Skeletal muscle satellite cell (primary cell): ENCODE measurements at regions not wholly inside any gene's neighbourhood (a gene's known extent, or its start where the extent isn't known, plus 50 kb on each side); places are given as distances from the start of the nearest gene placed in this dataset.
"Not testable (repeated sequence)": the region's sequence is repeated elsewhere in the genome, so short reads cannot be mapped to it uniquely, and the experiment has no call there.

Experiments used
- H3K27me3 ChIP-seq: 2 replicates; pipeline ENCODE4 v1.7.0; 2013; ENCODE audit warnings: low read length; ENCODE audit not compliant: control insufficient read depth, insufficient read depth
- H3K36me3 ChIP-seq: 2 replicates; pipeline ENCODE4 v1.7.0; 2013; ENCODE audit warnings: mild to moderate bottlenecking, control low read depth, low read length; ENCODE audit not compliant: insufficient read depth
- H3K4me1 ChIP-seq: 2 replicates; pipeline ENCODE4 v1.7.0; 2013; ENCODE audit warnings: low read length; ENCODE audit not compliant: control insufficient read depth, insufficient read depth
- H3K4me2 ChIP-seq: 2 replicates; pipeline ENCODE4 v1.7.0; 2013; ENCODE audit warnings: mild to moderate bottlenecking, low read length
- H3K4me3 ChIP-seq: 2 replicates; pipeline ENCODE4 v1.7.0; 2013; ENCODE audit warnings: low read length
- H3K9ac ChIP-seq: 2 replicates; pipeline ENCODE4 v1.7.0; 2013; ENCODE audit warnings: mild to moderate bottlenecking, low read depth, low read length, moderate library complexity
- H3K9me3 ChIP-seq: replicated peaks from 2 replicates; pipeline ENCODE4 v1.7.0; 2013; ENCODE audit warnings: mild to moderate bottlenecking, control low read depth, low read length

DNA sequence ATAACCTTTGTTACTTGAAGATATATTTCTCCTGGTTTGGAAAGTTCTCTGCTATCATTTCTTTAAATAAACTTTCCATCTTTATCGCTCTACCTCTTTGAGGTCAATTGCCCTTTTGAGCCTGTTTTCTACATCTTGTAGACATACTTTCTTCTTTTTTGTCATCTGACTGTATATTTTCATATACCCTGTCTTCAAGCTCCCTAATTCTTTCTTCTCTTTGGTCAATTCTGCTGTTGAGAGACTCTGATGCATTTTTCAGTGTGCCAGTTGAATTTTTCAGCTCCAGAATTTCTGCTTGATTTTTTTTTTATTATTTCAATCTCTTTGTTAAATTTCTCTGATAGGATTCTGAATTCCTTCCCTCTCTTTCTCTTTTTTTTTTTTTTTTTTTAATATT, 511.2 kb upstream of the GRAMD2B start:
- Histone ChIP-seq H3K36me3 (no peaks in the 10 kb centered on the region), H3K9ac (no peak overlapping the region), H3K27me3 (no peaks in the 10 kb centered on the region), H3K4me3 (no peak overlapping the region), H3K9me3 (peaks cover 3% of the 10 kb centered on the region), H3K4me1 (no peaks in the 10 kb centered on the region), H3K4me2 (no peak overlapping the region)

- H3K9ac ChIP-seq: no peak overlapping the region
- H3K27me3 ChIP-seq: no peaks in the 10 kb centered on the region
- no peak overlapping the region for H3K4me2 ChIP-seq
- H3K4me3 ChIP-seq: no peak overlapping the region
- H3K9me3 ChIP-seq: no peaks in the 10 kb centered on the region
- no peaks in the 10 kb centered on the region for H3K4me1 ChIP-seq
- H3K36me3 ChIP-seq: no peaks in the 10 kb centered on the region
Measured at GRCh38 chr5:125913200-125913599, 510.0 kb upstream of the GRAMD2B start.

- Histone ChIP-seq H3K36me3 (no peaks in the 10 kb centered on the region), H3K27me3 (no peaks in the 10 kb centered on the region), H3K9me3 (no peaks in the 10 kb centered on the region), H3K4me3 (no peak overlapping the region), H3K9ac (no peak overlapping the region), H3K4me2 (no peak overlapping the region), H3K4me1 (no peaks in the 10 kb centered on the region)
Measured at GRCh38 chr5:125914471-125914870, 508.7 kb upstream of the GRAMD2B start.

- H3K4me2 ChIP-seq, H3K9me3 ChIP-seq, H3K4me1 ChIP-seq, H3K4me3 ChIP-seq, H3K36me3 ChIP-seq, H3K27me3 ChIP-seq, H3K9ac ChIP-seq: not testable (repeated sequence)
Measured at GRCh38 chr5:125923958-125924357, 499.3 kb upstream of the GRAMD2B start.

DNA sequence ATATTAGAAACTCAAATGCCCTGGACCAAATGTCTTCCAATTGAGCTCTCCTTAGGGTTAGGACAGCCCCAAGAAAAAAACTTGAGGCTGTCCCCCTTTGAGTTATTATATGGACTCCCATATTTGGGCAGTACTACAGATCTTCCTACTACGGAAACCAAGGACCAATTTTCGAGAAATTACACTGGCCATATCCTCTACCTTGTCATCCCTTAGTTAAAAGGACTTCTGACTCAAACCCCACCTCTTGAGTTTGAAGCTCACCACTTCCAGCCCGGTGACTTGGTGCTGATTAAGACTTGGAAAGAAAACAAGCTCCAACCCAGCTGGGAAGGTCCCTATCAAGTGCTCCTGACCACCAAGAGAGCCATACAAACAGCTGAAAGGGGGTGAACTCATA, 497.0 kb upstream of the GRAMD2B start:
- no peak overlapping the region for H3K4me3 ChIP-seq

GRCh38 chr5:125928663-125929062, 494.5 kb upstream of the GRAMD2B start:
- Histone ChIP-seq H3K4me3 (no peak overlapping the region), H3K4me1 (no peaks in the 10 kb centered on the region), H3K27me3 (no peaks in the 10 kb centered on the region), H3K9me3 (no peaks in the 10 kb centered on the region), H3K9ac (no peak overlapping the region), H3K4me2 (no peak overlapping the region), H3K36me3 (no peaks in the 10 kb centered on the region)

More for the DNA sequence above, 497.0 kb upstream of the GRAMD2B start:
- Histone ChIP-seq H3K27me3 (no peaks in the 10 kb centered on the region), H3K4me1 (no peaks in the 10 kb centered on the region), H3K9me3 (no peaks in the 10 kb centered on the region), H3K36me3 (no peaks in the 10 kb centered on the region), H3K9ac (no peak overlapping the region), H3K4me2 (no peak overlapping the region)

DNA sequence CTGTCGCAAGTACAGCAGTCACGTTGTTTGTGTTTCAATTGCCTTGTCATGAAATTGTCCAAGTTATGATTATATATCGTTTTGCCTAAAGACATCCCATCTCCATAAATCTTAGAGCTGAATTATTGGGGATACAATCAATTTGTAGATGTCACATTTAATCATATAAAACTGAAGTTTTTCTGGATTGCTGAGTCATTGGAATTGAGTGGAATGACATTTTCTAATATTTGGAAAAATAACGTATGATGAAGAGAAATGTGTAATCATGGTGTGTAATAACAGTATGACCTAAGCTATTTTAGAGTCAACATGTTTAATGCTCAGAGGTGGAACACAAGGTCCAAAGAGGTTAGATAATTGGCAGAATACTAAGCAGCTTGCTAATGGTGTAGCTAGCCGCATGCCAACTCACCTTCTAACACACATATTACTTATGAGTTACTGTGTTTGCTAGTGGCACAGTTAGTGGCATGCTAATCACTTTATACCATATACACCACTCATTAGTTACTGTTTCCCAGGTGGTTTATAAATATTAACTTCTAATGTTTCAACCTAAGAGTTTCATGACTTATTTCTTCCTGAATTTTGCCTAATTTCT, 473.1 kb upstream of the GRAMD2B start:
- Histone ChIP-seq H3K4me3 (no peak overlapping the region), H3K27me3 (no peaks in the 10 kb centered on the region), H3K4me2 (no peak overlapping the region), H3K36me3 (no peaks in the 10 kb centered on the region), H3K9ac (no peak overlapping the region), H3K9me3 (no peaks in the 10 kb centered on the region), H3K4me1 (no peaks in the 10 kb centered on the region)

- H3K4me3 ChIP-seq: no peak overlapping the region
- H3K9me3 ChIP-seq: no peaks in the 10 kb centered on the region
- no peaks in the 10 kb centered on the region for H3K4me1 ChIP-seq
- H3K9ac ChIP-seq: no peak overlapping the region
- no peaks in the 10 kb centered on the region for H3K27me3 ChIP-seq
- H3K4me2 ChIP-seq: no peak overlapping the region
- no peaks in the 10 kb centered on the region for H3K36me3 ChIP-seq
Measured at GRCh38 chr5:125961150-125961549, 462.1 kb upstream of the GRAMD2B start.

GRCh38 chr5:125965577-125965976, 457.6 kb upstream of the GRAMD2B start:
- no peaks in the 10 kb centered on the region for H3K4me1 ChIP-seq
- no peak overlapping the region for H3K4me3 ChIP-seq
- H3K9ac ChIP-seq: no peak overlapping the region
- no peaks in the 10 kb centered on the region for H3K36me3 ChIP-seq
- no peaks in the 10 kb centered on the region for H3K9me3 ChIP-seq
- no peaks in the 10 kb centered on the region for H3K27me3 ChIP-seq
- H3K4me2 ChIP-seq: no peak overlapping the region

- Histone ChIP-seq H3K4me1 (no peaks in the 10 kb centered on the region), H3K4me3 (no peak overlapping the region), H3K27me3 (no peaks in the 10 kb centered on the region), H3K9ac (no peak overlapping the region), H3K9me3 (no peaks in the 10 kb centered on the region), H3K4me2 (no peak overlapping the region), H3K36me3 (no peaks in the 10 kb centered on the region)
Measured at GRCh38 chr5:125967576-125967975, 455.6 kb upstream of the GRAMD2B start.

DNA sequence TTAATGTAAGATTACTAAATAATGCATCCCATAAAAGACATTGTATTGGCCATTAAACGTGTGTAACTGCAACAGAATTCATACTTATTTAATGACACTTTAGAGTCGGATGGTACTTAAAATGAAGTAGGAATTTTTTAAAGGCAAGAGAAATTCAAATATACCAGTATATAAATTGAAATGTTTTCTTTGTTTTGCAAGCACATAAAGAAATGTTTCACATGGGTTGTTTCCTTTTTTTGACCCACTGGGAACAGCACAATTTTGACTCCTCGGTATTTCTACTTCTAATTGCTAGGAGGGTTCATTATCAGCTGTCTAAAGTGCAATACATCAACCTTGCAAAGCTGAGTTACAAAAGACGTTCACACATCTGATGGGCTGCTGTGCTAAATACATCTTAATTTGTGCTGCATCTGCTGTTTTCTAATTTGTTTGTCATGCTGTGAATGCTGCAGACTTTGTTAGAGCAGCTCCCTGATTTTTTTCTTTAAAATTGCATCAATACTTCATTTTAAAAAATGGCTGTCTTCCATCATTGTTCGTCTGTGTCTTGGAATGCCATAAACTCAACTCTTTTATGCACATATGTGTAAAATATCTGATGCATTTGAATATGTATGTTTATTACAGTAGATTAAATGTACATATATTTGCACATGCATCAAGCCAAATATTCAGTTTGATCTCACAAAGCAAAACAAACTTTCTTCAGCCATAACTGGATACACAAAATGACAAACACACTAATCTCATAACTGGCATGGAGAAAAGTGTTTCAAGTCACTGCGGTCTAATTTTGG, 454.0 kb upstream of the GRAMD2B start:
- no peaks in the 10 kb centered on the region for H3K27me3 ChIP-seq
- no peak overlapping the region for H3K4me2 ChIP-seq
- no peak overlapping the region for H3K9ac ChIP-seq
- H3K36me3 ChIP-seq: no peaks in the 10 kb centered on the region
- H3K4me3 ChIP-seq: no peak overlapping the region
- no peaks in the 10 kb centered on the region for H3K9me3 ChIP-seq
- no peaks in the 10 kb centered on the region for H3K4me1 ChIP-seq

DNA sequence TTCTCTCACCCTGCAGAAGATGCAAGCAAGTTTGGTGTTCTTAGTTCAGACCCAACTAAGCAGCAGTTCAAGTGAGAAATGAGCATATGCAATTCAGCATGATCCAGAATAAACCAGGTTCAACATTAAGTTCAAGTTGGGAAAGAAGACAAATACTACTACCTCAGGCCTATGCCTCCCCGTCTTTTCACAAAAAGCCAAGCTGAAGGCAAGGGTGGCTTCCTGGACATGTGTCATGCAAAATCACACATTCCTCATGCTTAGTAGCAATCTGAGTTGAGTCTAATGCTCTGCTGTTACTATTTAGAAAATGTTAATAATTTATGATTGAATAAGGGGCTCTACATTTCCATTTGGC, 453.4 kb upstream of the GRAMD2B start:
- Histone ChIP-seq H3K36me3 (no peaks in the 10 kb centered on the region), H3K4me2 (no peak overlapping the region), H3K4me3 (no peak overlapping the region), H3K27me3 (no peaks in the 10 kb centered on the region), H3K9ac (no peak overlapping the region), H3K9me3 (no peaks in the 10 kb centered on the region), H3K4me1 (no peaks in the 10 kb centered on the region)
